HCT116 (cell line): ENCODE measurements at regions not wholly inside any gene's neighbourhood (a gene's known extent, or its start where the extent isn't known, plus 50 kb on each side); places are given as distances from the start of the nearest gene placed in this dataset.

ENCODE experiments used
- CEBPB ChIP-seq: IDR thresholded peaks from 2 replicates; pipeline ENCODE4 v1.6.1; 2012; ENCODE audit warnings: low read depth
- CTCF ChIP-seq, 3 experiments: fragments of 200-600 bp in 1 of 3; sonication (generic) in 1 of 3; IDR thresholded peaks in 2 of 3; conservative IDR thresholded peaks in 1 of 3; 2 replicates each; pipeline ENCODE4 v1.5.1; 2012 to 2017; ENCODE audit warnings: low read depth in 2 of 3, low read length in 2 of 3, antibody characterized with exemption in 1 of 3, borderline replicate concordance in 1 of 3, control low read depth in 1 of 3, mild to moderate bottlenecking in 1 of 3, mixed read lengths in 1 of 3, mixed run types in 1 of 3, moderate library complexity in 1 of 3; ENCODE audit not compliant: insufficient read depth in 1 of 3
- POLR2AphosphoS5 ChIP-seq: IDR thresholded peaks from 2 replicates; pipeline ENCODE4 v1.6.1; 2011; ENCODE audit warnings: mild to moderate bottlenecking, low read depth, low read length, moderate library complexity
- SP1 ChIP-seq: IDR thresholded peaks from 2 replicates; pipeline ENCODE4 v1.6.1; 2012; ENCODE audit warnings: low read depth

GRCh38 chr4:119980456-119980855 is 86.2 kb downstream of the MAD2L1 start:
- TF ChIP-seq CTCF (IDR thresholded peaks at IDR 0.05 in 2 of 3, conservative IDR thresholded peaks at IDR 0.05 in 1 of 3; ENCODE audit: borderline replicate concordance in 1 of 3, insufficient read depth in 1 of 3, low read depth in 2 of 3, low read length in 2 of 3) (no peak), SP1 (no peak), POLR2AphosphoS5 (no peak), CEBPB (no peak)
